ENCODE measurements at regions not wholly inside any gene's neighbourhood (a gene's known extent, or its start where the extent isn't known, plus 50 kb on each side); places are given as distances from the start of the nearest gene placed in this dataset.
"Not testable (repeated sequence)": the region's sequence is repeated elsewhere in the genome, so short reads cannot be mapped to it uniquely, and the experiment has no call there.

DNA sequence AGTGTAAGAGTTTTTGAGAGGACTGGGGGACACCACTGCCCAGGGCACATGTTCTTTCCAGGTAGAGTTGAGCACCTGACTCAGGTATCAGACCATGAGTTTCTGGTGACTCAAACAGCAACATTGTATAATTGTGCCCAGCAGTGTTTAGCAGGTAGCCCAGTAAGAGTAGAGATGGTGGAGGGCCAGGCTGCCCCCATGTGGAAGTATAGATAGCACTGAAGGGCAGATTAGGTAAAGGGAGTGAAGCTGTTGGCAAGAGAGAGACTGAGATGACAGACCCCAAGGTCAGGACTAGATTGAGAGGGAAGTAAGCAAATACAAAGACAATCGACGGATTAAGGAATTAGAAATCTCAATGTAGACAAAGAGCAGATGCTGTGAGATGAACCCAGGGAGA is 74.6 kb downstream of the TRIM42 start:
- DNase-seq (ENCODE audit: low read depth in 2 of 2) = no peak

DNA sequence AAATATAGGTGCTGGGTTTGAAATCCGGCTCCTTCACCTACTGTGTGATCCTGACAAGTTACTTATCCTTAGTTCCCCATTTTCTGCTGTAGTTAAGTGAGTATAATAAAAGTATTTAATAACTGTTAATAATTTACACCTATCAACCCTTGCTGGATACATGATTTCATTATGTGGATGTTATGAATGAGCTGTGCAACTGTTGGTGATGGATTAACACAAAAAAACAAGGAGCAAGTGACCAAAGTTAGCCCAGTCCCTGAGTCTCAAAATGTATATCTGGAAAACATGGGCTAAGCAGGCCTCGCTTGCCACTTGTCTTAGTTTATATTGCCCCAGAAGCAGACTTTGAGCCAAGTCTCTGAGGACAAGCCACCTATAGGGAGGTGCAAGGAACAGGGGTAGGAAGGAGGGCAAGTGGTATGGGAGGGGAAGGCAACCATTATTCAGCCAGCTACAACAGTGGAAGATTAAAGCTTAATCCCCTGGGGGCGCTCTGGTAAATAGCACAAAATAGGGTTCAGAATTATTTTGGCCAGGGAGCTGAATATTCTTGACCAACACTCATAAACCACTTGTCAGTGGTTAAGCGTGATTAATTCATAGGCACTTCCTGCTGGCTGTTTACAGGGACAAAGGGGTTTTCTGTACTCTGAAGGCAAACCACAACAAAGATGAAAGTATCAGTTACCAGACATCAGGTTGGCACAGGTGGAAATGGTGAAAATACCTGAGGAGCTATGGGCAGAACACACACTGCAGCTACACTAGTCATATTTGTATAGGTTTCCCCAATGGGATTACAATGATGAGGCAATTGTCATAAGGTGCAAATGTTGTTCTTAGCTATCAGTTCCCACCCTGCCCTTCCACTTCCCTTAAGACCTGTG is 76.2 kb downstream of the TRIM42 start:
- DNase-seq (ENCODE audit: low read depth in 2 of 2) = no peak

- DNase-seq (ENCODE audit: low read depth in 2 of 2) = no peak
These were observed 77.1 kb downstream of the TRIM42 start for GRCh38 chr3:140754936-140755335.

DNA sequence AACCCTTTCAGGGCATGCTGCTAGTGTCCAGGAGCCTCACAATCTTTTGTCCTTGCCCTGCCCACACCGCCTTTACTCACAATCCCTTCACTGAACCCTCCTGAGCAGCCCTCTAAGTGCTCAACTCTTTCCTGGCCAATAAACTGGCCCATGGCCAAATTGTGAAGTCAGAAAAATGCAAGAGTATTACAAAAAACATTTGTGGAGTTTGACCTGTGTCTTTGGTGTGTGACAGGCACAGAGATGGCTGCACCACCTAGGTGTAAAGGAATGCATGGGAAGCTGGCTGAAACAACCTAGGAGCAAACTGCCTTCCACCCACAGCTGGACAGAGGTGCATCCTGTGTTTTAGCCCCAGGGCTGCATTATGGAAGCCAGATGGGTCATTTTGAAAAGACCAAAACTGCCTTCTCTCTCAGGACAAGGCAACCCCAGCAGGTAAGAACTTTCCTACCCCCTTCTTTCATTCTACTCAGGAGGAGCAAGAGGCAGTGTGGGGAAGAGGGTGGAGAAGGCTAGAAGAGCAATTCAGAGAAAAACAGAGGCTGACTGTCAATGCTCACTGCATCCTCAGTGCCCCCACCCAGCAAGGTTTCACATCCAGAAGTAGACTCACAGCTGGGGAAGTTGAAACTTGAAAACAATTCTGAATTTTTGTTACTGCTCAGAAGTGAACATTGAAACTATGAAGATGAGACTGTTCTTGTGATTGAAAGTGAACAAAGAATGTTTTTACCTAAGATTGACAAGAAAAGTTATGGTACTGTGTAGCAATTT is 78.6 kb downstream of the TRIM42 start:
- no peak for DNase-seq (ENCODE audit: low read depth in 2 of 2)

GRCh38 chr3:140758791-140759444 is 81.1 kb downstream of the TRIM42 start:
- no peak for DNase-seq (ENCODE audit: low read depth in 2 of 2)

DNA sequence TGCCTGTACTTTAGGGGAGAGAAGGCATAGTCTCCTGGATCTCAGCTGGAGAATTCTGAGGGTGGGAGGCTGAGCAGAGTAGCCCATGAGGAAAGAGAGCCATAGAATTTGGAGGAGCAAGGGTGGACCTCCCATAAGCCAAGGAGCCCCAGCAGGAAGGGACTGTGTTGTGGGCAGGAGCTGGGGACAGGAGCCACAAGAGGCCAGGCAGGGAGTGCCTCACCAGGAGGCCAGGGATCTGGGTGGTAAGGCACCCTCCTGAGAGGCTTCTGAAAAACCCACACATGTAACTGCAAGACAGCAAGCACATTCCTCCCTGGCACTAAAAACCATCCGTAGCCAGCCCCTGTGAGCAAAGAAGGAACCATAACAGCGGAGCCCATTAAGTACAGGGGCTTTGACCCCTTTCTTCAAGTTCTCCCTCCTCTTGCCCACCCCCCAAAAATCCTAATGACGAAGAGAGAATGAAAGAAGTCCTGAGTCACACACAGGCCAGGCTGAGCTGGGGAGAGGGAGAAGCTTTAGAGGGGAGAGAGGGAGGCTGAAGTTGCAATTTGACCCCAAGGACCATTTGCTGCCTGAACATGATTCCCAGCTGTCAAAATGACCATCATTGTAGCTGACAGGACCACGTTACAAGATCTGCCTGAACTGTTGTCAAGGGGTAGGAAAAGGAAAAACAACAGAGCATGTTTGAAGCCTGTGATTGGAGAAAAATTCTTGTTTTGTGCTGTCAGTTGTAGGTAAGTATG is 82.6 kb downstream of the TRIM42 start:
- DNase-seq (ENCODE audit: low read depth in 2 of 2) = no peak

DNA sequence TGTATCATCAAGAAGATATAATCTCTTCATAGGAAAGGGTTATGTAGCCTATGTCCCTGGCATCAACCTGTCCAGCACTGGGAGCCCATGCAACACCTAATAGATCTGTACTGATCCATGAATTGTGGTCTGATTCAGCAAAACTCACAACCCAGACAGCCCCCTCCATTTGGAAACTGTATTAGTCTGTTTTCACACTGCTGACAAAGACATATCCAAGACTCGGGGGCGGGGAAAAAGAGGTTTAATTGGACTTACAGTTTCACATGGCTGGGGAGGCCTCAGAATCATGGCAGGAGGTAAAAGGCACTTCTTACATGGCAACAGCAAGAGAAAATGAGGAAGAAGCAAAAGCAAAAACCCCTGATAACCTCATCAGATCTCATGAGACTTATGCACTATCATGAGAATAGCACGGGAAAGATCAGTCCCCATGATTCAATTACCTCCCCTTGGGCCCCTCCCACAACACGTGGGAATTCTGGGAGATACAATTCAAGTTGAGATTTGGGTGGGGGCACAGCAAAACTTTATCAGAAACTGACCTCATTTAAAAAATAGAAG is 83.3 kb downstream of the TRIM42 start:
- DNase-seq (ENCODE audit: low read depth in 2 of 2) = no peak

DNA sequence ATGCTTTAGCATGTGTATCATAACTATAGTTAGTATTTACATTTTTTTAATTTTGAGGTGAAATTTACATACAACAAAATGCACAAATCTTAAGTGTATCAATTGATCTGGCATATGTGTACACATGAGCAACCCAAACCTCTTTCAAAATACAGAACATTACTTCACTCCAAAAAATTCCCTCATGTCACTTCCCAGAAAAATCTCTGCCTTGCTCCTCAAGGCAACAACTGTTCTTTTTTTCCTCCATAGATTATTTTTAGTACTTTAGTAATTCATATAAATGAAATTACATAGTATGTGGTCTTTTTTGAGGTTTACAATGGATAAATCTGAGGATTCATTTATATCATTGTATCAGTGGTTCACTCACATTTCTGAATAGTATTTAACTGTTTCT is 84.9 kb downstream of the TRIM42 start:
- no peak for DNase-seq (ENCODE audit: low read depth in 2 of 2)

GRCh38 chr3:140763532-140763931 is 85.7 kb downstream of the TRIM42 start:
- DNase-seq (ENCODE audit: low read depth in 2 of 2) = no peak

DNA sequence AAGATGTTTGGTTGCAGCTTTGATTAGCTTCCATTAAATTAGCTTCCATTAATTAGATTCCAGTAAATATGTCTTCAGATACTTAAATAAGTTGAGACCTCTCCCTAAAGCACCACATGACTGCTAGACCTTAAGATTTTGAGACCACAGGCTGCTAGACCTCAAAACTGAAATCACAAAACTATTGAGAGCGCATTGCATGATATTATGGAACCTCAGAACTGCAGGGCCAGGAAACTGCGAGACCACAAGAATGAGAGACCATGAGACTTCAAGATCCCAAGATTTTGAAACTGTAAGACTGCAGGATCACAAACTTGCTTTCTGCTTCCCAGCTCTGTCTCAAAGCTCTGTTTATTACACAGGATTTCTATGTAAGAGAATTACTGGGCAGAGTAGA is 87.4 kb downstream of the TRIM42 start:
- no peak for DNase-seq (ENCODE audit: low read depth in 2 of 2)

GRCh38 chr3:140766465-140766864 is 88.6 kb downstream of the TRIM42 start:
- DNase-seq (ENCODE audit: low read depth in 2 of 2) = no peak

DNA sequence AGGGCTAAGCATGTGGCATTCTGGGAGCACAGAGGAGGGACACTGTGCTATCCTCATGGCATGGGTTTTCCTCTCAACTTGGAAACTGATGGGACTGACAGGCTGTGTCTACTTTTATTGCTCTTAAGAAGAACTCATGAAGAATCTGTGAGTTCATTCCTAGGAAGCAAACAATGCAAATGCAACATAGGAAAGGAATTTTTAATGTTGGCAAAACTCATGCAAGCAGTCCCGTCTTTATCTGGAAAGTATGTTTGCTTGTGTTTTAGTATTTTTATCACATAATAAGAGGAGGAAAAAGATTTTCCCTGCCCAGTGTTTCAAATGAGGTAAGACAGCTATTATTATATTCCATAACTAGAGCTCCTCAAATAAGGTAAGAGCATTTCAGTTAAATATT is 89.7 kb downstream of the TRIM42 start:
- DNase-seq (ENCODE audit: low read depth in 2 of 2) = no peak

DNA sequence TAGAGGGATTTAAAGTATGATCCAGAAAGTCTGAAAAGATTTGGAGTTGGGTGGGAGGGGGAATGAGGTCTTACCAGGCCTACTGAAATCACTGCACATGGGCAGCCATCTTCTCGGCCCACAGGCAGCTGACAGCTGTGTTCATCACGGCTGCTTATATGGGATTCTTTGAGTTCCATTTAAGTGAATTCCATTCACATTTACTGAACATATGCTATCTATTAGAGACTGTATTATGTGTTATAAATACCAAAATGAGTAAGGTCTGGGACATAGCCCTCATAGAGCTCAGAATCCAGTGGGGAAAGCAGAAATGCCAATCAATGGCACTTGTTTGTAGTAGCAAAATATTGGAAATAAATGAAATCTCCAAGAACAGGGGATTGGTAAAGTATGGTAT is 91.1 kb downstream of the TRIM42 start:
- no peak for DNase-seq (ENCODE audit: low read depth in 2 of 2)

DNA sequence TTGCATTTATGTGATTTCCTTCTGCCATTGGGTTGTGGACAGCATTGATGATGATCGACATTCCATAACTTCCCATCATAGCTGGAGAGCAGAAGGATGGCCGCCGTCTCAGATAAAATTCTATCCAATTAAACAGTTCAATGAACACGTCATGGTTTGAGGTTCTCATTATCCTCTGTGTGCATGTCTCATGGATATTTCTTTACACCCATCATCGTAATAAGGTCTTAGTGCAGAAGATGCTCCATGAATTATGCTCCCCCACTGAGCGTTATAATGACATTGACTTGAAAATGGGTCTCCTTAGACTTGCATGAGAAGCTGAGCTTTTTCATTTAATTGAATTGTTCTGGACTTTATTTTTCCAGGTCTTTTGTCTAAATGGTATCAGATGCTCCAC is 92.1 kb downstream of the TRIM42 start:
- no peak for DNase-seq (ENCODE audit: low read depth in 2 of 2)

DNA sequence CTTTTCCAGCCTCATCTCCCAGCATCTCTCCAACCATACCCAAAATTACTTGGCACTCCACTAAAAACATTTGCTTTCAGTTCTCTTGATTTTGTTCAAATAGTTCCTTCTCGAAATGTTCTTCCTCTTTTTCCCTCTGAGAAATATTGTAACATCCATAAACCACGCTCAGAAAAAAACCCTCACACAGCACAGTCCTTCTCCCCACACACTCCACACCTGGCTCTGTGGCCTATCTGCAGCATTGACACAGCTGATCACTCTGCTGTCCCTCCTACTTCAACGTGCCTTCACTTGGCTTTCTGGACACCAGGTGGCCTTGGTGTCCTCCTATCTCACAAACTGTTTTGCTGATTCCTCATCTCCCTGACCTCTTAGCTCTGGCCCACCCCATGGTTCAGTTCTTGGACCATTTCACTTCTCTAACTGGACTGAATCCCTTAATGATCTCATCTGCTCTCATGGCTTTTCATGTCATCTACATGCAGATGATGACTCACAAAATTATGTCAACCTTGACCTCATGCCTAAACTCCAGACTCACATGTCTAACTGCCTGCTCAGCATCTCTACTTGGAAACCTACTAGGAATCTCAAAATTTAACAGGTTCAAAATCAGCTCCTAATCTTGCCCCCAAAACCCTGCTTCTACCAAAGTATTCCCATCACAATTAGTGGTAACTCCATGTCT is 93.3 kb downstream of the TRIM42 start:
- DNase-seq (ENCODE audit: low read depth in 2 of 2) = no peak

GRCh38 chr3:140777631-140778233 is 99.9 kb downstream of the TRIM42 start:
- DNase-seq (ENCODE audit: low read depth in 2 of 2) = no peak

DNA sequence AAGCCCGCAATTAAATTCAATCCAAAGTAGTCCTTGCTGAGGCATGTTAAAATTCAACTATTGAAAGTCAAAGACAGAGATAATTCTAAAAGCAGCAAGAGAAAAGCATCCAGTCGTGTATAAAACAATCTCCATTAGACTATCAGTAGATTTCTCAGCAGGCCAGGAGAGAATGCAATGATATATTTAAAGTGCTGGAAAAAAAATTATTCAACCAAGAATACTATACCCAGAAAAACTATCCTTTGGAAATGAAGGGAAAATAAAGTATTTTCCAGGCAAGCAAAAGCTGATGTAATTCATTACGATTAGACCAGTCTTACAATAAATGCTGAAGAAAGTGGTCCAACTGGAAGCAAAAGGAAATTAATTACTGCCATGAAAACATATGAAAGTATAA is 113.5 kb downstream of the TRIM42 start:
- no peak for DNase-seq (ENCODE audit: low read depth in 2 of 2)

DNA sequence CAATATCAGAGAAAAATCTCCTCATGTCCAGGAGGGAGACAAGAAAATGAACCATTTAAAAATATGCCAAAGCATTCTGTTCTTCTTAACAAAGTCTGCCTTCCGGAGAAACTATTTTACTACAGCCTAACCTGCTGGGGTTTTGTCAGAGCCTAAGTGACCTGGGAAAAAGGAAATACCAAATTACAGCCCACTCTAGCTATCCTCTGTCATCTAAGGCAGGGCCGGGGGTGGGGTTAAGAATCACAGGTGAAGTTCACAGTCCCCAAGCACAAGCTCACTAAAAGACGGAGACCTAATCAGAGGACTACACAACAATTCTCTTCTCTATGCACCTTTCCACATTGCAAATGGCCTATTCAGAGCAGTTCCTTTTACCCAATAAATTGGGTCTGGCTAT is 116.6 kb downstream of the TRIM42 start:
- DNase-seq (ENCODE audit: low read depth in 2 of 2) = no peak

GRCh38 chr3:140802898-140803297 is 125.0 kb downstream of the TRIM42 start:
- not testable (repeated sequence) for DNase-seq (ENCODE audit: low read depth in 2 of 2)

DNA sequence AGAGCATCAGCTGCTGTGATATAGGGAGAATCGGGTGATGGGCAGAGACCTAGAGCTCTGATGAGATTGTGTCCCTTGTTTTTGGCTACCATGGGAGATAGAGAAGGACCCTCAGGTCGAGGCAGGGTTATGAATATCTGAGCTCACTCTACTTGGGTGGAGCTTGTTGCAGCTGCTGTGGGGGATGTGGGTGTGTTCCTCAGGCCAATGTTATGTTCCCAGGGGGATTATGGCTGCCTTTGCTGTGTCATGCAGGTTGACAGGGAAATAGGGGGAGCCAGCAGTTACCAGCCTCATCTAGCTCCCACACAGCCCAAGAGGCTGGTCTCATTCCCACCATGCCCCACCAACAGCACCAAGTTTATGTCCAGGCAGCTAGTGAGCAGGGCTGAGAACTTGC is 131.5 kb downstream of the TRIM42 start:
- DNase-seq (ENCODE audit: low read depth in 2 of 2) = no peak
